ENCODE measurements at regions not wholly inside any gene's neighbourhood (a gene's known extent, or its start where the extent isn't known, plus 50 kb on each side); places are given as distances from the start of the nearest gene placed in this dataset.

- peaks cover 7 to 30% (median 25%) of the 10 kb centered on the region in 7 donors for H3K9me3 Mint-ChIP-seq
- H3K4me1 Mint-ChIP-seq = peaks cover 65% of the 10 kb centered on the region
- H3K9ac ChIP-seq (ENCODE audit: insufficient read depth, low read length, poor library complexity, severe bottlenecking) = no peak overlapping the region
- DNase-seq = no peak
- H2AFZ ChIP-seq (ENCODE audit: insufficient read depth, low read depth, low read length, poor library complexity, severe bottlenecking) = no peak overlapping the region
- H3K27ac Mint-ChIP-seq = peak overlapping the region in 5 of 7 donors; percentile 4 to 73 (median 38)
- H3K4me3 ChIP-seq (replicated peaks in 1 of 3; ENCODE audit: low read depth in 2 of 3, low read length in 3 of 3) = no peak overlapping the region
- no peak overlapping the region for H3K27ac ChIP-seq (ENCODE audit: low read depth in 1 of 2, low read length in 2 of 2)
- peaks cover 7 to 10% of the 10 kb centered on the region in 2 donors for H3K36me3 Mint-ChIP-seq
- intact Hi-C loops (cut with micrococcal nuclease) = no loop called here
- no peaks in the 10 kb centered on the region for H3K36me3 ChIP-seq (replicated peaks in 1 of 2; ENCODE audit: control insufficient read depth in 1 of 2, insufficient read depth in 2 of 2, low read length in 2 of 2)
- TF ChIP-seq CTCF (IDR thresholded peaks at IDR 0.05) = no peak
- peaks cover 8 to 12% (median 10%) of the 10 kb centered on the region in 3 donors for H3K27me3 Mint-ChIP-seq (ENCODE audit: low read depth in 3 of 3)
- H3K4me1 ChIP-seq (ENCODE audit: control insufficient read depth in 1 of 2, insufficient read depth in 2 of 2, low read length in 2 of 2) = peaks cover 65 to 66% of the 10 kb centered on the region in 2 donors
- H3K4me3 Mint-ChIP-seq = peak overlapping the region in 1 of 2 donors; percentile 19
- H3K79me2 ChIP-seq (ENCODE audit: insufficient read depth, low read length) = no peaks in the 10 kb centered on the region
- WGBS (ENCODE audit: insufficient coverage) = 87% methylated on average over 2 of the region's 4 CpGs
- no peaks in the 10 kb centered on the region for H4K20me1 ChIP-seq (ENCODE audit: insufficient read depth, low read length)
- H3K4me2 ChIP-seq (replicated peaks; ENCODE audit: extremely low read depth, low read length, poor library complexity, severe bottlenecking) = peak overlapping the region; percentile 50
- peaks cover 0 to 2% of the 10 kb centered on the region in 2 donors for H3K27me3 ChIP-seq (ENCODE audit: control insufficient read depth in 2 of 2, insufficient read depth in 2 of 2, low read length in 2 of 2)
- peaks cover 12 to 15% of the 10 kb centered on the region in 2 donors for H3K9me3 ChIP-seq (replicated peaks in 1 of 2; ENCODE audit: control insufficient read depth in 1 of 2, insufficient read depth in 1 of 2, low read length in 2 of 2)
Measured at GRCh38 chr5:158381614-158382160, 522.7 kb upstream of the CLINT1 start.

- Histone ChIP-seq H3K4me2 (replicated peaks; ENCODE audit: extremely low read depth, low read length, poor library complexity, severe bottlenecking) (no peak overlapping the region), H3K4me3 (replicated peaks in 1 of 3; ENCODE audit: low read depth in 2 of 3, low read length in 3 of 3) (no peak overlapping the region), H3K79me2 (ENCODE audit: insufficient read depth, low read length) (no peaks in the 10 kb centered on the region), H3K4me1 (ENCODE audit: control insufficient read depth in 1 of 2, insufficient read depth in 2 of 2, low read length in 2 of 2) (peaks cover 66 to 69% of the 10 kb centered on the region in 2 donors), H3K9me3 (replicated peaks in 1 of 2; ENCODE audit: control insufficient read depth in 1 of 2, insufficient read depth in 1 of 2, low read length in 2 of 2) (peaks cover 11% of the 10 kb centered on the region in 2 donors), H3K27ac (ENCODE audit: low read depth in 1 of 2, low read length in 2 of 2) (no peak overlapping the region), H4K20me1 (ENCODE audit: insufficient read depth, low read length) (no peaks in the 10 kb centered on the region), H3K36me3 (replicated peaks in 1 of 2; ENCODE audit: control insufficient read depth in 1 of 2, insufficient read depth in 2 of 2, low read length in 2 of 2) (no peaks in the 10 kb centered on the region), H2AFZ (ENCODE audit: insufficient read depth, low read depth, low read length, poor library complexity, severe bottlenecking) (no peak overlapping the region), H3K9ac (ENCODE audit: insufficient read depth, low read length, poor library complexity, severe bottlenecking) (no peak overlapping the region), H3K27me3 (ENCODE audit: control insufficient read depth in 2 of 2, insufficient read depth in 2 of 2, low read length in 2 of 2) (peaks cover 0 to 3% of the 10 kb centered on the region in 2 donors)
- 87% methylated on average over 3 of the region's 5 CpGs for WGBS (ENCODE audit: insufficient coverage)
- peak overlapping the region in 1 of 2 donors; percentile 78 for H3K4me3 Mint-ChIP-seq
- peaks cover 7 to 8% of the 10 kb centered on the region in 2 donors for H3K36me3 Mint-ChIP-seq
- intact Hi-C loops (cut with micrococcal nuclease) = no loop called here
- TF ChIP-seq CTCF (IDR thresholded peaks at IDR 0.05) = no peak
- peaks cover 7 to 24% (median 19%) of the 10 kb centered on the region in 7 donors for H3K9me3 Mint-ChIP-seq
- DNase-seq = no peak
- H3K4me1 Mint-ChIP-seq = peaks cover 69% of the 10 kb centered on the region
- peak overlapping the region in 3 of 7 donors; percentile 54 to 89 (median 68) for H3K27ac Mint-ChIP-seq
- H3K27me3 Mint-ChIP-seq (ENCODE audit: low read depth in 3 of 3) = peaks cover 8 to 14% (median 12%) of the 10 kb centered on the region in 3 donors
Measured at GRCh38 chr5:158380661-158381060, 521.7 kb upstream of the CLINT1 start.
